MCF 10A (cell line): ENCODE measurements at regions not wholly inside any gene's neighbourhood (a gene's known extent, or its start where the extent isn't known, plus 50 kb on each side); places are given as distances from the start of the nearest gene placed in this dataset.
"Not testable (repeated sequence)": the region's sequence is repeated elsewhere in the genome, so short reads cannot be mapped to it uniquely, and the experiment has no call there.

Experiments
- BruUV-seq: library from RNA; stranded (reverse); fragments of 400-500 nt; replicated peaks from 2 replicates; lab custom pipeline; 2021; lab: Mats Ljungman, UMichigan
- CTCF ChIA-PET: fragments of 300-600 bp; sonication (Branson Sonifier 250); formaldehyde crosslinking; extraction: SDS; loops from one replicate; lab custom pipeline; 2021; ENCODE audit warnings: antibody characterized with exemption, inconsistent platforms; lab: Yijun Ruan, JAX
- POLR2A ChIA-PET: fragments of 300-600, 350-650 bp; sonication (Branson Sonifier 250); formaldehyde crosslinking; extraction: SDS; loops from one replicate; lab custom pipeline; 2020; ENCODE audit warnings: antibody characterized with exemption, inconsistent platforms; lab: Yijun Ruan, JAX
- DNase-seq: peaks from one replicate; pipeline ENCODE4 v3.0.0-alpha.2; 2018; ENCODE audit not compliant: unreplicated experiment
- H3K27ac Mint-ChIP-seq: one replicate; pipeline ENCODE4 v1.8.0; 2022; ENCODE audit warnings: mild to moderate bottlenecking, low read depth, mixed read lengths; ENCODE audit not compliant: unreplicated experiment
- H3K27me3 Mint-ChIP-seq: one replicate; pipeline ENCODE4 v1.8.0; 2022; ENCODE audit warnings: mixed read lengths; ENCODE audit not compliant: insufficient read depth, unreplicated experiment
- H3K36me3 Mint-ChIP-seq: one replicate; pipeline ENCODE4 v1.8.0; 2022; ENCODE audit warnings: mild to moderate bottlenecking, moderate library complexity, mixed read lengths; ENCODE audit not compliant: insufficient read depth, unreplicated experiment
- H3K4me1 Mint-ChIP-seq: one replicate; pipeline ENCODE4 v1.8.0; 2022; ENCODE audit warnings: mixed read lengths; ENCODE audit not compliant: insufficient read depth, unreplicated experiment
- H3K4me3 Mint-ChIP-seq: one replicate; pipeline ENCODE4 v1.8.0; 2022; ENCODE audit warnings: mild to moderate bottlenecking, moderate library complexity, mixed read lengths; ENCODE audit not compliant: unreplicated experiment
- H3K9me3 Mint-ChIP-seq: one replicate; pipeline ENCODE4 v1.8.0; 2022; ENCODE audit warnings: mixed read lengths; ENCODE audit not compliant: unreplicated experiment
- intact Hi-C: fragments of 100-400 bp; cut with micrococcal nuclease; formaldehyde crosslinking; loops from 2 replicates; pipeline ENCODE4 v1.14.1; 2022
- TF ChIP-seq, protein P1 (sequence below): fragments of 200-600 bp; IDR thresholded peaks from one replicate; pipeline ENCODE4 v1.8.0; 2022; ENCODE audit warnings: antibody characterized with exemption, mild to moderate bottlenecking; ENCODE audit not compliant: unreplicated experiment

DNA sequence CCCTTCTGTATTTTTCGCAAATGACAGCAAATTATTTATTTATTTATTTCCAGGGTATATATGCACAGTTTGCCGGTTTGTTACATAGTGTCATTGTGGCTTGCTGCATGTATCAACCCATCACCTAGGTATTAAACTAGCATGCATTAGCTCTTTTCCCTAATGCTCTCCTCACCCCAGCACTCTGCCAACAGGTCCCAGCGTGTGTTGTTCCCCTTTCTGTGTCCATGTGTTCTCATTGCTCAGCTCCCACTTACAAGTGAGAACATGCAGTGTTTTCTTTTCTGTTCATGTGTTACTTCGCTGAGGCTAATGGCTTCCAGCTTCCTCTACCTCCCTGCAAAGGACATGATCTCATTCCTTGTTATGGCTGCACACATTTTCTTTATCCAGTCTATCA lies 592.3 kb downstream of the TRIB2 start:
- no TSS peak for BruUV-seq
- DNase-seq = peak; percentile 1

DNA sequence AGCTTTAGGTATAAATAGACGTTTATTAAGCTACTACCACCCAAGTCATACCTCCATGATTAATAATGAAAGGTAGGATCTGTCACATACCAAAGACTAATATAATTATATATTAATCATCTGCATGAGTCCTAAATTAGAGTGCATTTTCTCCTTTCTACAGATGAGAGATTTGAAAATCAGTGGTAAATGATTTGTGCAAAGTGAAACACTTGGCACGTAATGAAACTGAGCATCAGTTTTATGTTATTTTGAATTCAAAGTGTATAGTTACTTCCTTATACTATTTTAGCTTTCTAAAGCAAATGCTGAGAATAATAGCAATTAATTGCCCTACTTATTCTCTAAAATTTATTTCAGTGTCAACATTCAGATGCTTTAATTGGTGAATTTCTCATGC lies 615.3 kb downstream of the TRIB2 start:
- Mint-ChIP-seq H3K4me3 (no peak overlapping the region), H3K27me3 (no peaks in the 10 kb centered on the region), H3K27ac (no peak overlapping the region), H3K36me3 (no peaks in the 10 kb centered on the region), H3K9me3 (no peaks in the 10 kb centered on the region), H3K4me1 (no peaks in the 10 kb centered on the region)
- ChIA-PET CTCF (no interaction called here), POLR2A (no interaction called here)
- TF ChIP-seq, protein P1, sequence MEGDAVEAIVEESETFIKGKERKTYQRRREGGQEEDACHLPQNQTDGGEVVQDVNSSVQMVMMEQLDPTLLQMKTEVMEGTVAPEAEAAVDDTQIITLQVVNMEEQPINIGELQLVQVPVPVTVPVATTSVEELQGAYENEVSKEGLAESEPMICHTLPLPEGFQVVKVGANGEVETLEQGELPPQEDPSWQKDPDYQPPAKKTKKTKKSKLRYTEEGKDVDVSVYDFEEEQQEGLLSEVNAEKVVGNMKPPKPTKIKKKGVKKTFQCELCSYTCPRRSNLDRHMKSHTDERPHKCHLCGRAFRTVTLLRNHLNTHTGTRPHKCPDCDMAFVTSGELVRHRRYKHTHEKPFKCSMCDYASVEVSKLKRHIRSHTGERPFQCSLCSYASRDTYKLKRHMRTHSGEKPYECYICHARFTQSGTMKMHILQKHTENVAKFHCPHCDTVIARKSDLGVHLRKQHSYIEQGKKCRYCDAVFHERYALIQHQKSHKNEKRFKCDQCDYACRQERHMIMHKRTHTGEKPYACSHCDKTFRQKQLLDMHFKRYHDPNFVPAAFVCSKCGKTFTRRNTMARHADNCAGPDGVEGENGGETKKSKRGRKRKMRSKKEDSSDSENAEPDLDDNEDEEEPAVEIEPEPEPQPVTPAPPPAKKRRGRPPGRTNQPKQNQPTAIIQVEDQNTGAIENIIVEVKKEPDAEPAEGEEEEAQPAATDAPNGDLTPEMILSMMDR = no peak
- no peak for DNase-seq
- intact Hi-C loops = no loop called here
- no TSS peak for BruUV-seq

More for the DNA sequence above, 592.3 kb downstream of the TRIB2 start:
- CTCF ChIA-PET = interaction anchor here (0.6 kb wide), 1 partner anchor 28 kb away, joined by 4 read pairs; no protein-coding TSS in a partner anchor
- Mint-ChIP-seq H3K27ac (no peak overlapping the region), H3K4me3 (no peak overlapping the region), H3K4me1 (peaks cover 5% of the 10 kb centered on the region), H3K27me3 (no peaks in the 10 kb centered on the region), H3K9me3 (peaks cover 12% of the 10 kb centered on the region), H3K36me3 (no peaks in the 10 kb centered on the region)
- POLR2A ChIA-PET = no interaction called here
- intact Hi-C loops = no loop called here
- TF ChIP-seq, protein P1 = no peak

DNA sequence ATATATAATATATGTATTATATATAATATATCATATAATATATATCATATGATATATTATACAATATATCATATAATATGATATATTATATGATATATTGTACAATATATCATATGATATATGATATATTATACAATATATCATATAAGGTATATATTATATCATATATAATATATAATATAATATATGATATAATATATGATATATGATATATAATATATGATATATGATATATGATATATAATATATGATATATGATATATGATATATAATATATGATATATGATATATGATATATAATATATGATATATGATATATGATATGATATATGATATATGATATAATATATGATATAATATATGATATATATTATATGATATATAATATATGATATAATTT lies 617.3 kb downstream of the TRIB2 start:
- H3K9me3 Mint-ChIP-seq, intact Hi-C loops, H3K36me3 Mint-ChIP-seq, H3K4me1 Mint-ChIP-seq, H3K27me3 Mint-ChIP-seq, H3K4me3 Mint-ChIP-seq, BruUV-seq, DNase-seq, CTCF ChIA-PET, H3K27ac Mint-ChIP-seq, POLR2A ChIA-PET: not testable (repeated sequence)

DNA sequence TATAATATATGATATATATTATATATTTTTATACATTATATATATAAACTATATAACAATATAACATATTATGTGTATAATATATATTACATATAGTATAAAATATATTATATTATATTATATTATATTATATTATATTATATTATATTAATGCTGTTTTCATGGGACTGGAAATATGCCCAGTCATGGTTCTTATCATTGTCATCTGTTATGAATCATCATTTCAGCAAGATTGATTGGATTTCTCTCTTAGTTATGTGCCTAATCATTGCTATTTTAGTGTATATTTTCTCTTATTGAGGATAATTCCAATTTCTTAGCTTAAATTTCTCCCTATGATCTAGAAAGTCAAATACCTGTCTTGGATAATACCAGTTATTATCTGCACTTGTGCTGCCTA lies 617.8 kb downstream of the TRIB2 start:
- no TSS peak for BruUV-seq
- no peaks in the 10 kb centered on the region for H3K36me3 Mint-ChIP-seq
- DNase-seq = no peak
- TF ChIP-seq, protein P1 = no peak
- H3K27ac Mint-ChIP-seq = no peak overlapping the region
- no peaks in the 10 kb centered on the region for H3K9me3 Mint-ChIP-seq
- no peaks in the 10 kb centered on the region for H3K27me3 Mint-ChIP-seq
- intact Hi-C loops = no loop called here
- CTCF ChIA-PET = no interaction called here
- no peaks in the 10 kb centered on the region for H3K4me1 Mint-ChIP-seq
- POLR2A ChIA-PET = no interaction called here
- no peak overlapping the region for H3K4me3 Mint-ChIP-seq
